ENCODE measurements at regions not wholly inside any gene's neighbourhood (a gene's known extent, or its start where the extent isn't known, plus 50 kb on each side); places are given as distances from the start of the nearest gene placed in this dataset.
"Not testable (repeated sequence)": the region's sequence is repeated elsewhere in the genome, so short reads cannot be mapped to it uniquely, and the experiment has no call there.

GRCh38 chr7:3138997-3139396, 95.3 kb upstream of the CARD11 start:
- DNase-seq = no peak

DNA sequence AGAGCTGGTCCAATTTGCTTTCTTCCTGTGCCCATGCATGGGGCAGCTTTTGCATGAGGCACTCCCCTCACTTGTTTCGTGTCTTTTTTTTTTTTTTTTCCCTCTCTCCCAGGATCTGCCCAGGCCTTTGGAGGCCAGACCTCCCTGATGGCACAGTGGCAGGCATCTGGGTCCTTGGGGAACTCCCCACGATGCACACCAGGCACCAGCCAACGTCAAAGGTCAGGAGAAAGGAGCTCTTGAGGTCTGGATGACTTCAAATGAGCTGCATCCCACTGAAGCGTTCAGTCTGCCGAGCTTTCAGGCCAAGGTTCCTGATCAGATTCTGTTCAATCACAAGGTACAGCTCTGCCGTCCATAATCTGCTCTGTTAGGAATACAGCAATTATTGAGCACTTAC, 97.2 kb upstream of the CARD11 start:
- no peak for DNase-seq

GRCh38 chr7:3141326-3141725, 97.7 kb upstream of the CARD11 start:
- DNase-seq = no peak

DNA sequence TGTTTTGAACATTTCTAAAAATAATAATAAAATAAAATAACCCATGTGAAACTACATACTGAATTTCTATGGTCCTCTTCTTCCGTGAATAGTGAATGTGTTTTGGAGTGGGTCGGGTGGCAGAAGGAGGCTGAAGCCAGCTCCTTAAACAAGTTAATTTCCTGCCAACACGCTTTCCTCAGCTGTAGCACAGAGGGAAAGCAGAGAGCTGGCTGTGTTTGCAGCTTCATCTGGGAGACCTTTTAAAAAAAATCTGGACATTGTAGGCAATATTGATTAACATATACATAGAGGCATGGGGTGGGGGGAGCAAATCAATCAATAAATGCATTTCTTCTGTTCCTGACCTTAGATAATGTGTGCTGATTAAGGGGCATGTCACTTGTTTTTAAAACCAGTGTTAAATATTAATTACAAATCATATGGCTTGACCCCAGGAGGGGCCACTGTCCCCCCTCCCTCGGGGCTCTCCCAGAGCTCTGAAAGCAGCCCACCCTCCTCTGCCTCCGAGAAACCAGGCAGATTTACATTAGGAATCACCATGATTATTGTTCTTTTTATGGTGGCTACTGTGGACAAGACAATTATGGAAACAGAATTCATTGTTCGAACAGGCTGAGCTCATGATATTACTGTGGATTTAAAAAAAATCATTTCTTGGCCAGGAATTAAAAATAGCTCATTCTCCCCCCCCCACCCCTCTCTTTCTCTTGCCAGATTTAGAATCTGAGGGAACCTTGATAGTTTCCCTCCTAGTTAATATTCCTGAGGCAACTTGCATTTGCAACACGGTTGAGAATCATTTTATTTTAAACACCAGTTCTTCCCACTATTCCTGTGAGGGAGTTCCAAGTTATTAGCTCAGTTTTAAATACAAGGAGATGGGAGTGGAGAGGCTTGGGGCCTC, 100.5 kb upstream of the CARD11 start:
- DNase-seq = no peak

DNA sequence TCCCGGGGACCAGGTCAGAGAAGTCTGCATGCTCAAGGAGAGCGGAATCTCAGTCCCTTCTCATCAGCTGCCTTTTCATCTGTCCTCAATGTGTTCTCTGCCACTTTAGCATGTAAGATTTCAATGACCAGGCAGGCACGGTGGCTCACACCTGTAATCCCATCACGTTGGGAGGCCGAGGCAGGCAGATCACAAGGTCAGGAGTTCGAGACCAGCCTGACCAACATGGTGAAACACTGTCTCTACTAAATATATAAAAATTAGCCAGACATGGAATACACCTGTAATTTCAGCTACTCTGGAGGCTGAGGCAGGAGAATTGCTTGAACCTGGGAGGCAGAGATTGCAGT, 101.1 kb upstream of the CARD11 start:
- not testable (repeated sequence) for DNase-seq

DNA sequence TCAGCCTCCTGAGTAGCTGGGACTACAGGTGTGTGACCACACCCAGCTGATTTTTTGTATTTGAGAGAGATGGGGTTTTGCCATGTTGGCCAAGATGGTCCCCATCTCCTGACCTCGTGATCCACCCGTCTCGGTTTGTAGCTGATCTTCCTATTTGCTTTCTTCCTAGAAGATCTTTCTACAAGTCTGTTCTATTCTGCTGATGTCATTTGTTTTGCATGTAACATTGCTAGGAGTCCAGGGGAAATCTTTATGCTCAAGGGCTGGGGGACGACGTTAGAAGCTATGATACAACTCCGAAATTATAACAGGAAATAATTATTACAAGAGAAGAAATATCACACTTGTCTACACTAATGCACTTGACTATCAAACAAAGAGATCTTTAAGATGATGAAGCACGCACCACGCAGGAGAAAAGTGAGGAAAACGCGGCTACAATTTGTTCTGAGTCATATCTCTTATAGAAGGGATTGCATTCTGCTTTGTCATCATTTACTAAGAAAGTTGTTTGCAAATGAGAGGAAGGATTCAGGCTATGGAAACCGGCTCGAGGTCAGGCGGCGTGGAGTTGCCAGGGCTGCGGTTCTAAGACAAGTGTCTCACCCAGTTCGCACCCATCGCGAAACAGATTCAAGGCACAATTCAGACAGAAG, 103.0 kb upstream of the CARD11 start:
- no peak for DNase-seq

DNA sequence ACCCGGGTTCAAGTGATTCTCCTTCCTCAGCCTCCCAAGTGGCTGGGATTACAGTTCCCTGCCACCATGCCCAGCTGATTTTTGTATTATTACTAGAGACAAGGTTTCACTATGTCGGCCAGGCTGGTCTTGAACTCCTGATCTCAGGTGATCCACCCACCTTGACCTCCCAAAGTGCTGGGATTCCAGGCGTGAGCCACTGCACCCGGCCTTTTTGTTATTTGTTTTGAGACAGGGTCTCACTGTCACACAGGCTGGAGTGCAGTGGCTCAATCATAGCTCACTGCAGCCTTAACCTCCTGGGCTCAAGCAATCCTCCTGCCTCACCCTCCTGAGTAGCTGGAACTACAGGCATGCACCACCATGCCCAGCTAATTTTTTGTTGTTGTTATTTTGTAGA, 104.8 kb upstream of the CARD11 start:
- not testable (repeated sequence) for DNase-seq

DNA sequence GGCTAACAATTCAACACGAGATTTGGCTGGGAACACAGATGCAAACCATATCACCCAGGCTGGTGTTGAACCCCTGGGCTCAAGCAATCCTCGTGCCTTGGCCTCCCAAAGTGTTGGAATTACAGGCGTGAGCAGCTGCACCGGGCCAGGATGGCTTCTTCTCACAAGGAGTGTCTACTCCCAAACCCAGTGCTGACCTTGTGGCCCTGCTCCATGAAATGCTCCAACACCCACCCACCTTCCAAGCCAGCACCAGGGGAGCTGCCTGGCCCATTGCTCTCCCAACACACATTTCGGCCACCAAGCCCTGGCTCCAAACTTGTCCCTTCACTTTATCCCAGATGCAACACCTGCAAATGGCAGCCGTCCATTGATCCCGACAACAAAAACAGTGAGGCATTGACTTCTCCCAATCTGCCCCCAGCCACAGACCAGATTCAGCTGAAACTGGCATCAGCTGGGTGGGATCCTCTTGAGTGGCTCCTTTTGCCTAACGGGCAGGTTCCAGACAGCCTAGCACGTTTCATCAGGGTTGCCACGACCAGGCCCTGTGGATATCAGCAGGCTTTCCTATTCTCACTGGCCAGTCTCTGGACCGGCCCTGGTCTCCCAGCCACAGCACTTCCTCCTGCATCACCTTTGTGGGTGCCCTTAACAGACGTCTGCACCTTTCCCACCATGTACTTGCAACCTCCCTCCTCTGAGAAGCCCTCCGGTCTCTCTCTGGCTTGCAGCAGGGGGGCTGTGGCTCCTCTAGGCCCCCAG, 105.7 kb upstream of the CARD11 start:
- no peak for DNase-seq

DNA sequence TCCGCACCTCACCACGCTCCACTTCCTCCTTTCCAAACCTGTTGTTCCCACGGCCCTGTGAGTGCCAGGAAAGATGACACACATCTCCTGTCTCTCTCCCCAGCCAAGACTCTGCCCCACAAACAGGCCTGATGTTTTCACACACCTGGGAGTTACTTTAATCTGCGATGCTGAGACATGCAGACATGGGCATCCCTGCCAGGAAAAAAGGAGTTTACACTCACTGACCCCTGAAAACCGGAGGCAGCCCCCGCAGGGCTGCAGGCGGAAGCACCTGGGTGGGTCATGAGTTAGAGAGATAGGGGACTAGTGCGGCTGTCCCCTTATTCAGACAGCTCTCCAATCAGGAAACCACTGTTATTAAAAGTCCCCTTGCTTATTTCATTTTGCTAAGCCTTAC, 106.4 kb upstream of the CARD11 start:
- no peak for DNase-seq

- no peak for DNase-seq
Observed at GRCh38 chr7:3151784-3152183, 108.1 kb upstream of the CARD11 start.

GRCh38 chr7:3152714-3153113, 109.0 kb upstream of the CARD11 start:
- DNase-seq = no peak

DNA sequence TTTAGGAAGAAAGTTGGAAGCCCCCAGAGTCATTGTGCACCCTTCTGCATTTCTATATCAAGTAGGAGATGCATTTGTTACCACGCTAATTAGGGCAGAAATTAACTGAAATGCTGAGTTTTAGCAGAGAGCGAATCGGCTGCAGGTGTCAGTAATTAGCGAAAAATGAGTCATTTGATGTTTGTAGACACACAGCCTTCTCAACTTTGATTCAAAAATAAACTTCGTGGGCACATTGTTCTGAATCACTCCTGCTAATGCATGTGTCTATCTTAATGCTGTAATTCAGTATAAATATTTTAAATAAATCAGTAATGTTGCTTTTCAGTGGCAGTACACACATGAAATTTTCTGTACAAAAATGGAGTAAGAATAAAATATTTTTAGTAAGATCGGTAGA, 109.5 kb upstream of the CARD11 start:
- DNase-seq = no peak

DNA sequence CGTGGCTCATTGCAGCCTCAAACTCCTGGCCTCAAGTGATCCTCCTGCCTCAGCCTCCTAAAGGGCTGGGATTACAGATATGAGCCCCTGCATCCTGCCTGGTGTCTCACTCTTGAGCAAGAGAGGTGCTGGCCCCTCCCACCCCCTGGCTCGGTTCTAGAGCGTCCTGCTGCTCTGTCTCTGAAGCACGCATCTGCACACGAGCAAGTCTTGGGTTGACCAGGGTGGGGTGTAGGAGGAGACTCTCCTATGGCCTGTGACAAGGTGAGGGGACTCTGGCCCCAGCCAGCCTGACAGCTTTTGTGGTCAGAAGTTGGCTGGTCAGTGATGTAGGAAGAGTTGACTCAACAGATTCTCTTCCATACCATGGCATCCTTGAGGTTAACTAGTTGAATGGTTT, 110.7 kb upstream of the CARD11 start:
- no peak for DNase-seq

DNA sequence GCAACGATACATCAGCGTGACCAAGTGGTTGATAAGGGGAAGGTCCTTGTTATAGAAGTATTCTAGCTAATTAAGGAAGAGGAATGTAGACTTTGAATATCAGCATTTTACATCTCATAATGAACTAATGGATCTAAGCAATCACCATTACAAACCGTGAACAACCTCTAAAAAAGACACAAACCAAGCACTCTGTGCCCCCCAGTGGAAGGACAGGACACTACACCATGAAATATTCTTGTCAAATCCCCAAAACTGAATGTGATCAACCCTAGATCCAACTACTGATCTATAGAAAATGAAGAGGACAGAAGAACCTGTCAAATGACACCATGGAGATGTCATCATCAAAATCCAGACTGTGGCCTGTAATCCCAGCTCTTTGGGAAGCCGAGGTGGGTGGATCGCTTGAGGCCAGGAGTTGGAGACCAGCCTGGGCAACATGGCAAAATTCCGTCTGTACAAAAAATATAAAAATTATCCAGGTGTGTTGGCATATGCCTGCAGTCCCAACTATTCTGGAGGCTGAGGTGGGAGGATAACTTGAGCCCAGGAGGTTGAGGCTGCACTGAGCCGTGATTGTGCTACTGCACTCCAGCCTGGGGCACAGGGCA, 111.3 kb upstream of the CARD11 start:
- DNase-seq = no peak

GRCh38 chr7:3156508-3156907, 112.8 kb upstream of the CARD11 start:
- DNase-seq = no peak

- DNase-seq = no peak
Observed at GRCh38 chr7:3157566-3158287, 114.1 kb upstream of the CARD11 start.

GRCh38 chr7:3158341-3158760, 114.7 kb upstream of the CARD11 start:
- peak; percentile 31 for DNase-seq

- no peak for DNase-seq
Observed at GRCh38 chr7:3159039-3159438, 115.4 kb upstream of the CARD11 start.

DNA sequence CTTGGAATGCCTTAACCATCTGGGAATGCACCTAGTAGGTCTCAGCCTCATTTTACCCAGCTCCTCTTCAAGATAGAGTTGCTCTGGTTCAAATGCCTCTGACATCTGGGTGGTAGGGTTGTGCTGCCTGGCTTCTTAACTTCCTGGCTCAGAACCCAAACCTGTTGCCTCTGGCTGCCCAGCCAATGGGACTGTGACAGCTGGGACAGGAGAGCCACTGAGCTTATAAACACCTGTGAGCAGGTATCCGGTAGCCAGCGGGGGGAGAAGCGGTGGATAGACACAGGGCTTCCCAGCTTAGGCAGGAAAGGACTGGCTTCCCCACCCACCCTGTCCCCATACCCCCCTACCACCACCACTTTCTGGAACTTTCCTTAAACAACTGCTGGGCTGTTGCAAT, 115.8 kb upstream of the CARD11 start:
- DNase-seq = peak; percentile 70

GRCh38 chr7:3159926-3160325, 116.3 kb upstream of the CARD11 start:
- not testable (repeated sequence) for DNase-seq

- DNase-seq = no peak
Observed at GRCh38 chr7:3162289-3162688, 118.6 kb upstream of the CARD11 start.

DNA sequence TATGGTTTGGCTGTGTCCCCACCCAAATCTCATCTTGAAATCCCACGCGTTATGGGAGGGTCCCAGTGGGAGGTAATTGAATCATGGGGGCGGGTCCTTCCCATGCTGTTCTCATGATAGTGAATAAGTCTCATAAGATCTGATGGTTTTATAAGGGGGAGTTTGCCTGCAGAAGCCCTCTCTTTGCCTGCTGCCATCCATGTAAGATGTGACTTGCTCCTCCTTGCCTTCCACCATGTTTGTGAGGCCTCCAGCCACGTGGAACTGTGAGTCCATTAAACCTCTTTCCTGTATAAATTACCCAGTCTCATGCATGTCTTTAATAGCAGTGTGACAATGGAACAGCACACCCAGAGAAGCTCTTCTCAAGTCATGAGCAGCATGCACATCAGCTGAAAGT, 119.1 kb upstream of the CARD11 start:
- DNase-seq = not testable (repeated sequence)

GRCh38 chr7:3164380-3164792, 120.7 kb upstream of the CARD11 start:
- no peak for DNase-seq

Measured in NCI-H2171 (cell line).